Stomach smooth muscle (tissue), 2 donors: ENCODE measurements at regions not wholly inside any gene's neighbourhood (a gene's known extent, or its start where the extent isn't known, plus 50 kb on each side); places are given as distances from the start of the nearest gene placed in this dataset.

Experiments used
- H3K27ac ChIP-seq: one replicate; pipeline ENCODE4 v1.7.0; 2013; ENCODE audit warnings: mild to moderate bottlenecking, low read length, inconsistent platforms
- H3K27me3 ChIP-seq, 2 donors: one replicate each; pipeline ENCODE4 v1.7.0; 2013; ENCODE audit warnings: low read length in 2 of 2; ENCODE audit not compliant: insufficient read depth in 2 of 2, control insufficient read depth in 1 of 2
- H3K36me3 ChIP-seq, 2 donors: one replicate each; pipeline ENCODE4 v1.7.0; 2013; ENCODE audit warnings: low read length in 2 of 2; ENCODE audit not compliant: control insufficient read depth in 2 of 2, insufficient read depth in 2 of 2
- H3K4me1 ChIP-seq: one replicate; pipeline ENCODE4 v1.7.0; 2013; ENCODE audit warnings: low read length; ENCODE audit not compliant: control insufficient read depth, insufficient read depth
- H3K4me3 ChIP-seq, 2 donors: one replicate each; pipeline ENCODE4 v1.7.0; 2013; ENCODE audit warnings: low read length in 2 of 2
- H3K9ac ChIP-seq, 2 donors: one replicate each; pipeline ENCODE4 v1.7.0; 2013; ENCODE audit warnings: low read length in 2 of 2, mild to moderate bottlenecking in 1 of 2
- H3K9me3 ChIP-seq, 2 donors: one replicate each; pipeline ENCODE4 v1.7.0; 2013; ENCODE audit warnings: low read length in 2 of 2; ENCODE audit not compliant: control insufficient read depth in 2 of 2
- donor health status: healthy.
- donor health status: Pancreatic carcinoma.

DNA sequence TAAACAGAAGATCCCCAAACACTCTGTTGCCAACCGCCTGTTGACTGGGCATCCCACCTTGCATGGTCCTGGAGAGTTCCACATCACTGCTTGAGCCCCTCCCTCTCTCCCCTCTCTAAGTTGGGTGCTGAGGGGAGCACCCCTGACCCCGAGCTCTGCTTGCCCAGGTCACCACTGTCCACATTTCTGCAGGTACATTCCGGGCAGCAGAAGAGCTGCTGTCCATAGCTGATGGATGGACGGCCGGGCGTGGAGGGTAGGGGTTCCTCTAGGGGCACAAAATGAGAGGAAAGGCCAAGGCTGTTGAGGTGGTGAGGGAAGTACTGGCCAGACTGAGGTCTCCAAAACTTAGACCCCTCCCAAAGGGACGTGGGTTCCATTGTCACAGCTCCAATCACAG lies 227.4 kb upstream of the PPP2R2D start:
- no peak overlapping the region for H3K4me3 ChIP-seq
- H3K27ac ChIP-seq: no peak overlapping the region
- H3K36me3 ChIP-seq: no peaks in the 10 kb centered on the region
- H3K9ac ChIP-seq: no peak overlapping the region
- H3K27me3 ChIP-seq: no peaks in the 10 kb centered on the region
- no peaks in the 10 kb centered on the region for H3K4me1 ChIP-seq
- H3K9me3 ChIP-seq: peaks cover 0 to 17% of the 10 kb centered on the region in 2 donors

GRCh38 chr10:131674130-131674529 lies 226.7 kb upstream of the PPP2R2D start:
- Histone ChIP-seq H3K27me3 (no peaks in the 10 kb centered on the region), H3K4me1 (no peaks in the 10 kb centered on the region), H3K4me3 (no peak overlapping the region), H3K9ac (no peak overlapping the region), H3K36me3 (no peaks in the 10 kb centered on the region), H3K9me3 (peaks cover 2 to 17% of the 10 kb centered on the region in 2 donors), H3K27ac (no peak overlapping the region)

- Histone ChIP-seq H3K9me3 (peaks cover 2 to 17% of the 10 kb centered on the region in 2 donors), H3K4me3 (no peak overlapping the region), H3K4me1 (no peaks in the 10 kb centered on the region), H3K9ac (no peak overlapping the region), H3K27ac (no peak overlapping the region), H3K36me3 (no peaks in the 10 kb centered on the region), H3K27me3 (peaks cover 0 to 2% of the 10 kb centered on the region in 2 donors)
These were observed 225.7 kb upstream of the PPP2R2D start for GRCh38 chr10:131675104-131675503.

- Histone ChIP-seq H3K4me1 (no peaks in the 10 kb centered on the region), H3K9ac (no peak overlapping the region), H3K27me3 (peaks cover 0 to 2% of the 10 kb centered on the region in 2 donors), H3K4me3 (no peak overlapping the region), H3K27ac (no peak overlapping the region), H3K36me3 (no peaks in the 10 kb centered on the region), H3K9me3 (peaks cover 2 to 15% of the 10 kb centered on the region in 2 donors)
These were observed 224.6 kb upstream of the PPP2R2D start for GRCh38 chr10:131676046-131676799.

DNA sequence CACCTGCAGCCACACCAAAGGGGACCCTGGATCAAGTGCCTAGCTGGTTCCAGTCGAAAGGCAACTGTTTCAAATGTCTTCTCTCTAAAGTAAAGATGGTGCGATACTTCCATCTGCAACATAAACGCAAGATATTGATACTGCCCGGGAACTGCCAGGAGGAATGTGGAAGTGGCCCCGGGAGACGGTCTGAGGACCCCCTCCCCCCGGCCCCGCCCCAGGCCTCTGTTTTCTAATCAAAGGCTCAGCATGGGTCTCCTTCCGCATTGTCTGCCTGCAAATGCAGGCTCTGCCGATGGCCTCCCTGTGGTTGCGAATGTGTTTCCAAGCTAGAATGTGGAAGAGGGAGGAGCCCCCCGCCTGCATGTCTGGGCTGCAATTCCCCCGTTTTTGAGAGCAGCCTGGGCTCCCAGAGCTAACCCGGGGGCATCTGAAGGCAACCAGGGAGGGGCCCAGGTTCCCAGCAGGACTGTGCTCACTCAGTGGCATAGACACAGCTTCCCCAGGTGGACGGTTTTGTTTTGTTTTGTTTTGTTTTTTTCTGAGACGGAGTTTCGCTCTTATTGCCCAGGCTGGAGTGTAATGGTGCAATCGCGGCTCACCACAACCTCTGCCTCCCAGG lies 223.9 kb upstream of the PPP2R2D start:
- Histone ChIP-seq H3K27ac (no peak overlapping the region), H3K9me3 (peaks cover 2 to 10% of the 10 kb centered on the region in 2 donors), H3K27me3 (peaks cover 0 to 2% of the 10 kb centered on the region in 2 donors), H3K9ac (no peak overlapping the region), H3K4me3 (no peak overlapping the region), H3K36me3 (no peaks in the 10 kb centered on the region), H3K4me1 (no peaks in the 10 kb centered on the region)

GRCh38 chr10:131677671-131678070 lies 223.1 kb upstream of the PPP2R2D start:
- H3K27ac ChIP-seq: no peak overlapping the region
- H3K27me3 ChIP-seq: peaks cover 0 to 2% of the 10 kb centered on the region in 2 donors
- no peak overlapping the region for H3K9ac ChIP-seq
- H3K4me3 ChIP-seq: no peak overlapping the region
- peaks cover 2 to 10% of the 10 kb centered on the region in 2 donors for H3K9me3 ChIP-seq
- no peaks in the 10 kb centered on the region for H3K36me3 ChIP-seq
- no peaks in the 10 kb centered on the region for H3K4me1 ChIP-seq

DNA sequence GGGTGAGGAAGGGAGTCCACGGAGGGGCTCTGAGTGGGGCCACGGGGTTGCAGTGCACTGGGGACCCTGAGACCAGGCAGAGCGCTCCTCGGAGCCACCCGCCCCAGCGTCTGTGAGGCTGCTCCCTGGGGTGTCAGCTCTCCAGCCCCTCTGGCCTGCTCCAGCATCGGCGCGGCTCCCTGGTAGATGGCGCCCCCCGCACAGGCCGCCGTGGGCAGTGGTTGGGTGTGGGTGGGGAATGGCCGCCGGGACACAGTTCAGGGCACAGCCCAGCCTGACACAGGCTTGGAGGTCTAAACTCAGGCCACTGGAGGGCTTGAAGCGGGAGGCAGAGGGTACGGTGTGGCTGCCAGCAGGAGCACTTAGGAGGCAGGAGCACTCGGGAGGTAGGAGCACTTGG lies 222.6 kb upstream of the PPP2R2D start:
- H3K27me3 ChIP-seq: peaks cover 0 to 2% of the 10 kb centered on the region in 2 donors
- H3K36me3 ChIP-seq: no peaks in the 10 kb centered on the region
- H3K4me3 ChIP-seq: no peak overlapping the region
- H3K9ac ChIP-seq: no peak overlapping the region
- no peak overlapping the region for H3K27ac ChIP-seq
- no peaks in the 10 kb centered on the region for H3K4me1 ChIP-seq
- H3K9me3 ChIP-seq: peaks cover 2 to 6% of the 10 kb centered on the region in 2 donors

- Histone ChIP-seq H3K27me3 (peaks cover 0 to 2% of the 10 kb centered on the region in 2 donors), H3K9me3 (peaks cover 2 to 3% of the 10 kb centered on the region in 2 donors), H3K4me1 (no peaks in the 10 kb centered on the region), H3K27ac (no peak overlapping the region), H3K4me3 (no peak overlapping the region), H3K36me3 (no peaks in the 10 kb centered on the region), H3K9ac (no peak overlapping the region)
These were observed 222.2 kb upstream of the PPP2R2D start for GRCh38 chr10:131678613-131679012.

DNA sequence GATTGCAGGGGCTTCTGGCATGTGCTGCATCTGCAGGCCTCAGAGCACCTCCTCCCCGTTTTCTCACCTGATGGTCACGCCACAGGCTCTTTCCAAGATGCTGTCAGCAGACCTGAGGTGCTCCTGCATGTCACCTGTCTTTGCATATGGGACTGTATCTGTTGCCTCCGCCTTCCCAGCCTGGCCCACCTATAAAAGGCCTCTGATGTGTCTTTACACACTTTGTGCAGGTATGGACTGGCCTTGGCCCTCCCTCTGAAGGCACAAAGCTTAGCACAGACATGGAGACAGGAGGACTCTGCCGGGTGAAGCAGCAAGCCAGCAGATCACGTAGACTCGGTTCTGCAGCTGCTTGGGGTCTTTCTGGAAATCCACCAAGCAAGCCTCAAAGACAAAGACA lies 220.9 kb upstream of the PPP2R2D start:
- Histone ChIP-seq H3K27me3 (peaks cover 0 to 2% of the 10 kb centered on the region in 2 donors), H3K36me3 (no peaks in the 10 kb centered on the region), H3K27ac (no peak overlapping the region), H3K9ac (no peak overlapping the region), H3K9me3 (peaks cover 0 to 2% of the 10 kb centered on the region in 2 donors), H3K4me3 (no peak overlapping the region), H3K4me1 (no peaks in the 10 kb centered on the region)

DNA sequence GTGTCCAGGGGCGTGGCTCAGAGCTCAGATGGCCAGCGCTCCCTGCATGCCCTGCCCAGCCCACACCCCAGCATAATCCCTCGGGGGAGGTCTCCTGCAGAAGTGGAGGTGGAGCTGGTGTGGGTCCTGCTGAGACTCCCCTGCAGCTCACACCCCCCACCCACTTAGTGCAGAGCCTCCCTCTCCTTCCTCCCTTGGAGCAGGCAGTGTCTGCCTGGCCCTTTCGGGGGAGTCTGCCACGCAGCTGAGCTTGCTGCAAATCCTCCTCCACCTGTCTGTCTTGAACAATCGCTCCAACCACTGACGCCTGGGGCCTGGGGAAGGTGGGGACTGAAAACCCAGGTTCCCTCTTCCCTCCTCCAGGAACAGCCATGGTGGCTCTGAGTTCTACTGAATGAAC lies 219.7 kb upstream of the PPP2R2D start:
- Histone ChIP-seq H3K27me3 (peaks cover 0 to 2% of the 10 kb centered on the region in 2 donors), H3K9me3 (peaks cover 0 to 2% of the 10 kb centered on the region in 2 donors), H3K9ac (no peak overlapping the region), H3K36me3 (no peaks in the 10 kb centered on the region), H3K4me3 (no peak overlapping the region), H3K4me1 (no peaks in the 10 kb centered on the region), H3K27ac (no peak overlapping the region)

GRCh38 chr10:131681656-131682055 lies 219.2 kb upstream of the PPP2R2D start:
- Histone ChIP-seq H3K27me3 (peaks cover 0 to 2% of the 10 kb centered on the region in 2 donors), H3K9me3 (peaks cover 0 to 2% of the 10 kb centered on the region in 2 donors), H3K27ac (no peak overlapping the region), H3K36me3 (no peaks in the 10 kb centered on the region), H3K9ac (no peak overlapping the region), H3K4me1 (no peaks in the 10 kb centered on the region), H3K4me3 (no peak overlapping the region)
